ENCODE measurements at regions not wholly inside any gene's neighbourhood (a gene's known extent, or its start where the extent isn't known, plus 50 kb on each side); places are given as distances from the start of the nearest gene placed in this dataset.

GRCh38 chr1:244316986-244317655 is 134.6 kb downstream of the ADSS2 start:
- ATAC-seq (no peak), DNase-seq (no peak)
- H3K27me3 ChIP-seq (ENCODE audit: low read depth), result no peaks in the 10 kb centered on the region
- H3K9me3 ChIP-seq, result no peaks in the 10 kb centered on the region
- TF ChIP-seq CTCF (IDR thresholded peaks at IDR 0.05), result no peak
- peaks cover 15% of the 10 kb centered on the region for H3K4me1 ChIP-seq
- intact Hi-C loops (cut with DNase I), result no loop called here
- no peak overlapping the region for H3K27ac ChIP-seq
- H3K36me3 ChIP-seq, result no peaks in the 10 kb centered on the region
- no peak overlapping the region for H3K4me3 ChIP-seq

- no peaks in the 10 kb centered on the region for H3K27me3 ChIP-seq (ENCODE audit: low read depth)
- H3K9me3 ChIP-seq, result no peaks in the 10 kb centered on the region
- DNase-seq, result no peak
- H3K36me3 ChIP-seq, result no peaks in the 10 kb centered on the region
- no peak overlapping the region for H3K27ac ChIP-seq
- intact Hi-C loops (cut with DNase I), result no loop called here
- no peak overlapping the region for H3K4me3 ChIP-seq
- ATAC-seq, result no peak
- H3K4me1 ChIP-seq, result peaks cover 22% of the 10 kb centered on the region
- no peak for TF ChIP-seq CTCF (IDR thresholded peaks at IDR 0.05)
Observed at GRCh38 chr1:244318078-244318477, 133.6 kb downstream of the ADSS2 start.

- DNase-seq (no peak), ATAC-seq (no peak)
- no peak for TF ChIP-seq CTCF (IDR thresholded peaks at IDR 0.05)
- Histone ChIP-seq H3K9me3 (no peaks in the 10 kb centered on the region), H3K4me1 (peaks cover 27% of the 10 kb centered on the region), H3K4me3 (no peak overlapping the region), H3K36me3 (no peaks in the 10 kb centered on the region), H3K27ac (no peak overlapping the region), H3K27me3 (ENCODE audit: low read depth) (no peaks in the 10 kb centered on the region)
- intact Hi-C loops (cut with DNase I), result no loop called here
Observed at GRCh38 chr1:244318512-244318911, 133.2 kb downstream of the ADSS2 start.

- DNase-seq, result no peak
- TF ChIP-seq CTCF (IDR thresholded peaks at IDR 0.05), result no peak
- H3K36me3 ChIP-seq, result no peaks in the 10 kb centered on the region
- H3K27me3 ChIP-seq (ENCODE audit: low read depth), result no peaks in the 10 kb centered on the region
- H3K9me3 ChIP-seq, result no peaks in the 10 kb centered on the region
- peak; percentile 67 to 81 for ATAC-seq
- peaks cover 32% of the 10 kb centered on the region for H3K4me1 ChIP-seq
- intact Hi-C loops (cut with DNase I), result no loop called here
- no peak overlapping the region for H3K4me3 ChIP-seq
- peak overlapping the region; percentile 57 for H3K27ac ChIP-seq
Observed at GRCh38 chr1:244319283-244320132, 132.2 kb downstream of the ADSS2 start.

GRCh38 chr1:244322181-244322580 is 129.5 kb downstream of the ADSS2 start:
- no peak for TF ChIP-seq CTCF (IDR thresholded peaks at IDR 0.05)
- H3K9me3 ChIP-seq, result no peaks in the 10 kb centered on the region
- H3K36me3 ChIP-seq, result no peaks in the 10 kb centered on the region
- ATAC-seq (no peak), DNase-seq (no peak)
- H3K4me3 ChIP-seq, result no peak overlapping the region
- H3K27ac ChIP-seq, result peak overlapping the region; percentile 83
- H3K27me3 ChIP-seq (ENCODE audit: low read depth), result no peaks in the 10 kb centered on the region
- H3K4me1 ChIP-seq, result peaks cover 32% of the 10 kb centered on the region
- intact Hi-C loops (cut with DNase I), result no loop called here

Data from lower lobe of right lung (tissue), 2 donors.